ENCODE measurements at regions not wholly inside any gene's neighbourhood (a gene's known extent, or its start where the extent isn't known, plus 50 kb on each side); places are given as distances from the start of the nearest gene placed in this dataset.

- H3K27ac ChIP-seq: peak overlapping the region in 2 of 4 donors; percentile 21 to 45
- peak in 1 of 2 donors; percentile 47 for DNase-seq
- no peak for TF ChIP-seq POLR2A (IDR thresholded peaks at IDR 0.05)
- peak in 2 of 4 donors; percentile 50 to 72 for TF ChIP-seq EP300 (IDR thresholded peaks at IDR 0.05)
- TF ChIP-seq, protein P1, sequence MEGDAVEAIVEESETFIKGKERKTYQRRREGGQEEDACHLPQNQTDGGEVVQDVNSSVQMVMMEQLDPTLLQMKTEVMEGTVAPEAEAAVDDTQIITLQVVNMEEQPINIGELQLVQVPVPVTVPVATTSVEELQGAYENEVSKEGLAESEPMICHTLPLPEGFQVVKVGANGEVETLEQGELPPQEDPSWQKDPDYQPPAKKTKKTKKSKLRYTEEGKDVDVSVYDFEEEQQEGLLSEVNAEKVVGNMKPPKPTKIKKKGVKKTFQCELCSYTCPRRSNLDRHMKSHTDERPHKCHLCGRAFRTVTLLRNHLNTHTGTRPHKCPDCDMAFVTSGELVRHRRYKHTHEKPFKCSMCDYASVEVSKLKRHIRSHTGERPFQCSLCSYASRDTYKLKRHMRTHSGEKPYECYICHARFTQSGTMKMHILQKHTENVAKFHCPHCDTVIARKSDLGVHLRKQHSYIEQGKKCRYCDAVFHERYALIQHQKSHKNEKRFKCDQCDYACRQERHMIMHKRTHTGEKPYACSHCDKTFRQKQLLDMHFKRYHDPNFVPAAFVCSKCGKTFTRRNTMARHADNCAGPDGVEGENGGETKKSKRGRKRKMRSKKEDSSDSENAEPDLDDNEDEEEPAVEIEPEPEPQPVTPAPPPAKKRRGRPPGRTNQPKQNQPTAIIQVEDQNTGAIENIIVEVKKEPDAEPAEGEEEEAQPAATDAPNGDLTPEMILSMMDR (IDR thresholded peaks at IDR 0.05): no peak
- peak in 1 of 2 donors; percentile 27 for TF ChIP-seq POLR2AphosphoS5 (IDR thresholded peaks at IDR 0.05)
- ATAC-seq (ENCODE audit: low FRiP score in 2 of 2): peak in 1 of 2 donors; percentile 30
- H3K27me3 ChIP-seq: no peaks in the 10 kb centered on the region
- no peaks in the 10 kb centered on the region for H3K9me3 ChIP-seq
- H3K4me1 ChIP-seq: peaks cover 0 to 5% (median 1%) of the 10 kb centered on the region in 4 donors
- no peak overlapping the region for H3K4me3 ChIP-seq
- H3K36me3 ChIP-seq: no peaks in the 10 kb centered on the region
- WGBS, 2 donors: 29 to 32% methylated on average over 2 of the region's 2 CpGs
Measured at GRCh38 chr14:21915826-21916225, 242.2 kb upstream of the OR4E1 start.

DNA sequence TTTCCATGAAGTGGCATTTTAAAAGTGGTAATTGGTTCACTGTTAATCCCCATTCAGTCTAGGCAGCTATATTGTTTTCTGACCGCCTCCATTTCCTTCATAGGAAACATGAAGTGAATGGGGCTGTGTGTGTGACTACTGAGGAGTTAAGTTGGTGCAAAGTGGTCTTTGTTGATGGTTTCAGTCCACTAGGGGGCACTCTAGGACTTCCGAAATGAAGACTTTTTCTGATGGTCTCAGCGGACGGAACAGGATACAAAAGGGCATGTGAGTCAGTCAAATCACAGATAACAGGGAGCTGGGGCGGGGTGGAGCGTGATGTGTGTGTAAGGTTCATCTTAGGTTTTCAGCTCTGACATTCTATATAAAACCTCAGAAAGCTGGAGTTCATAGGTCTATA, 240.1 kb upstream of the OR4E1 start:
- H3K9me3 ChIP-seq: no peaks in the 10 kb centered on the region
- peak in 1 of 2 donors; percentile 61 for ATAC-seq (ENCODE audit: low FRiP score in 2 of 2)
- H3K36me3 ChIP-seq: no peaks in the 10 kb centered on the region
- no peak overlapping the region for H3K4me3 ChIP-seq
- 13 to 16% methylated on average over 6 of the region's 6 CpGs for WGBS, 2 donors
- H3K27me3 ChIP-seq: no peaks in the 10 kb centered on the region
- TF ChIP-seq, protein P1 (IDR thresholded peaks at IDR 0.05): peak in 4 of 6 experiments; percentile 15 to 43 (median 33)
- no peak for TF ChIP-seq POLR2A (IDR thresholded peaks at IDR 0.05)
- peak in 1 of 2 donors; percentile 43 for DNase-seq
- no peak overlapping the region for H3K27ac ChIP-seq
- H3K4me1 ChIP-seq: peaks cover 0 to 5% (median 1%) of the 10 kb centered on the region in 4 donors

- no peaks in the 10 kb centered on the region for H3K36me3 ChIP-seq
- WGBS, 2 donors: 63 to 71% methylated on average over 3 of the region's 3 CpGs
- no peak overlapping the region for H3K4me3 ChIP-seq
- H3K27me3 ChIP-seq: no peaks in the 10 kb centered on the region
- DNase-seq (no peak), ATAC-seq (ENCODE audit: low FRiP score in 2 of 2) (no peak)
- TF ChIP-seq POLR2A (IDR thresholded peaks at IDR 0.05): no peak
- H3K4me1 ChIP-seq: no peaks in the 10 kb centered on the region
- no peak overlapping the region for H3K27ac ChIP-seq
- H3K9me3 ChIP-seq: no peaks in the 10 kb centered on the region
Measured at GRCh38 chr14:21912367-21912766, 238.7 kb upstream of the OR4E1 start.

DNA sequence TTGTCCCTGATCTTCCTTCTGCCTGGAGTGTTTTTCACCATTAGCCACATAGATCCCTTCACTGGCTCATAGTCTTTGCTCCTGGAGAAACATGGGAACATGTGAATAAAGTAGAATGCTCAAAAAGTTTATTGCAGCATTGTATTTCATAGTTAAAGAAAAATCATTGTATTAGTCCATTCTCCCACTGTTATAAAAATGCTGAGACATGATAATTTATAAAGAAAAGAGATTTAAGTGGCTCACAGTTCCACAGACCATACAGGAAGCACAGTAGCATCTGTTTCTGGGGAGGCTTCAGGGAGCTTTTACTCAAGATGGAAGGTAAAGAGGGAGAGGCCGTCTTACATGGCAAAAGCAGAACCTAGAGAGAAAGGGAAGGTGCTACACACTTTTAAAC, 238.3 kb upstream of the OR4E1 start:
- no peak overlapping the region for H3K4me3 ChIP-seq
- H3K36me3 ChIP-seq: no peaks in the 10 kb centered on the region
- no peaks in the 10 kb centered on the region for H3K9me3 ChIP-seq
- WGBS, 2 donors: 58 to 82% methylated on average over 1 of the region's 1 CpG
- TF ChIP-seq EP300 (IDR thresholded peaks at IDR 0.05) (no peak), POLR2AphosphoS5 (IDR thresholded peaks at IDR 0.05) (no peak), POLR2A (IDR thresholded peaks at IDR 0.05) (no peak)
- TF ChIP-seq, protein P1 (IDR thresholded peaks at IDR 0.05): no peak
- no peaks in the 10 kb centered on the region for H3K4me1 ChIP-seq
- no peaks in the 10 kb centered on the region for H3K27me3 ChIP-seq
- no peak overlapping the region for H3K27ac ChIP-seq
- ATAC-seq (ENCODE audit: low FRiP score in 2 of 2) (no peak), DNase-seq (no peak)

DNA sequence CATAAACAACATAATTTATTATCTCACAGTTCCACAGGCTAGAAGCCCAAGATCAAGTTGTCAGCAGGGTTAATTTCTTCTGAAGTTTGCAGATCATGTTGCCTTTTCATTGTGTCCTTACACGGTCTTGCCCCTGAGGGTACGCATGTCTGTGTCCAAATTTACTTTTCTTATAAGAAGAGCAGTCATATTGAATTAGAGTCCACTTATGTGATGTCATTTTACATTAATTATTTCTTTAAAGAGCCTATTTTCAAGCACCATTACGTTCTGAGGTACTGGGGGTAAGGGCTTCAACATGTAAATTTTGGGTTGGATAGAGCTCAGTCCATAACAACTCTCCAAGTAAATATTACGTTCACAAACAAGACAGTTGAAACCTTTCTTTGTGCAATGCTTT, 236.6 kb upstream of the OR4E1 start:
- TF ChIP-seq EP300 (IDR thresholded peaks at IDR 0.05) (no peak), POLR2AphosphoS5 (IDR thresholded peaks at IDR 0.05) (no peak), POLR2A (IDR thresholded peaks at IDR 0.05) (no peak)
- TF ChIP-seq, protein P1 (IDR thresholded peaks at IDR 0.05): no peak
- Histone ChIP-seq H3K27me3 (no peaks in the 10 kb centered on the region), H3K4me1 (no peaks in the 10 kb centered on the region), H3K9me3 (no peaks in the 10 kb centered on the region), H3K27ac (no peak overlapping the region), H3K4me3 (no peak overlapping the region), H3K36me3 (no peaks in the 10 kb centered on the region)
- DNase-seq (no peak), ATAC-seq (ENCODE audit: low FRiP score in 2 of 2) (no peak)
- WGBS, 2 donors: 39 to 55% methylated on average over 4 of the region's 4 CpGs

Measured in upper lobe of left lung (tissue), 6 donors.